ENCODE measurements at regions not wholly inside any gene's neighbourhood (a gene's known extent, or its start where the extent isn't known, plus 50 kb on each side); places are given as distances from the start of the nearest gene placed in this dataset.

GRCh38 chr10:71077143-71077581 lies 135.2 kb upstream of the UNC5B start:
- no peak for TF ChIP-seq CTCF (IDR thresholded peaks at IDR 0.05; ENCODE audit: extremely low read depth, insufficient read depth, missing control alignments)
- in situ Hi-C loops (cut with MboI; ENCODE audit: low pct_unique_long_range_greater_than_20kb, low sequenced_read_pairs, unreplicated experiment): no loop called here
- no peak for DNase-seq (ENCODE audit: low spot score)

- no peak for DNase-seq (ENCODE audit: low spot score)
- in situ Hi-C loops (cut with MboI; ENCODE audit: low pct_unique_long_range_greater_than_20kb, low sequenced_read_pairs, unreplicated experiment): no loop called here
- no peak for TF ChIP-seq CTCF (IDR thresholded peaks at IDR 0.05; ENCODE audit: extremely low read depth, insufficient read depth, missing control alignments)
Observed at GRCh38 chr10:71077796-71078453, 134.4 kb upstream of the UNC5B start.

GRCh38 chr10:71078454-71079145 lies 133.8 kb upstream of the UNC5B start:
- in situ Hi-C loops (cut with MboI; ENCODE audit: low pct_unique_long_range_greater_than_20kb, low sequenced_read_pairs, unreplicated experiment): no loop called here

GRCh38 chr10:71079761-71080380 lies 132.5 kb upstream of the UNC5B start:
- in situ Hi-C loops (cut with MboI; ENCODE audit: low pct_unique_long_range_greater_than_20kb, low sequenced_read_pairs, unreplicated experiment): no loop called here
- DNase-seq (ENCODE audit: low spot score): no peak

More at GRCh38 chr10:71078454-71079145, 133.8 kb upstream of the UNC5B start:
- DNase-seq (ENCODE audit: low spot score): no peak
- TF ChIP-seq CTCF (IDR thresholded peaks at IDR 0.05; ENCODE audit: extremely low read depth, insufficient read depth, missing control alignments): no peak

GRCh38 chr10:71080381-71081228 lies 131.8 kb upstream of the UNC5B start:
- no peak for DNase-seq (ENCODE audit: low spot score)
- in situ Hi-C loops (cut with MboI; ENCODE audit: low pct_unique_long_range_greater_than_20kb, low sequenced_read_pairs, unreplicated experiment): no loop called here
- no peak for TF ChIP-seq CTCF (IDR thresholded peaks at IDR 0.05; ENCODE audit: extremely low read depth, insufficient read depth, missing control alignments)

More at GRCh38 chr10:71079761-71080380, 132.5 kb upstream of the UNC5B start:
- TF ChIP-seq CTCF (IDR thresholded peaks at IDR 0.05; ENCODE audit: extremely low read depth, insufficient read depth, missing control alignments): no peak

GRCh38 chr10:71081229-71081560 lies 131.2 kb upstream of the UNC5B start:
- in situ Hi-C loops (cut with MboI; ENCODE audit: low pct_unique_long_range_greater_than_20kb, low sequenced_read_pairs, unreplicated experiment): no loop called here
- no peak for TF ChIP-seq CTCF (IDR thresholded peaks at IDR 0.05; ENCODE audit: extremely low read depth, insufficient read depth, missing control alignments)
- no peak for DNase-seq (ENCODE audit: low spot score)
